ENCODE measurements at regions not wholly inside any gene's neighbourhood (a gene's known extent, or its start where the extent isn't known, plus 50 kb on each side); places are given as distances from the start of the nearest gene placed in this dataset.

- no peak for DNase-seq (ENCODE audit: low read depth, low spot score)
Measured at GRCh38 chr22:49369726-49370626, 457.7 kb downstream of the BRD1 start.

DNA sequence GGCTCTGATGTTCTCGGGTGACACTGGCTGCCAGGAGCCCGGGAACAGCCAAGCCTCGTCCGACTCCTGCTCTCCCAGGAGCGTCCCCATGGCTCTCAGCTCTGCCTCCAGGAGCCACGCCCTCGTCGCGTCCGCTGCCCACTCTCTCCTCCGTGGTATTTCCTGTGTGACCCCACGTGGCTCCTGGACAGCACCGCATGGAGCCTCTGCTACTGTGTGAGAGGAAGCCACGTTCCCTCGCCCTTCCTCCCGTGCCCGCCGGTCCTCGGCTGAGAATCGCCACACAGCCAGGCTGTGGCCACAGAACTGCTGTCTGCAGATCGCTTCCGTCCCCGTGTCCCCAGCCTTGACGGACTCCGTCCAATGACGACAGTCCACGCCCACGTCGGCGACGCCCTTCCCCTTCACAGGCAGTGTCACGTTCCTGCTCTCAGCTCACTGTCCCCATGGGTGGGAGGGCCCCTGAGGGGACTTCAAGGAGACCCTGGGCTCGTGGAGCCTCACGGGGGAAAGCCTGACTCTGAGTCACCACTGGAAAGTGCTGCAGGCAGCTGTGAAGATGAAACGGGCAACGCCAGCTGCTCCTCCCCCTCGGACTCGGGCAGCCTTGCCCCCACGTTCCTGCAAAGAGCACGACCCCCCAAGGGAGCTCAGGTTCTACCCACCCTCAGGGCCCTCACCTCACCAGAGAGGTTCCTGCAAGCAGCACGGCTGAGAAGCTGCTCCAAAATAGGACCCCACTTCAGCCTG, 458.5 kb downstream of the BRD1 start:
- no peak for DNase-seq (ENCODE audit: low read depth, low spot score)

DNA sequence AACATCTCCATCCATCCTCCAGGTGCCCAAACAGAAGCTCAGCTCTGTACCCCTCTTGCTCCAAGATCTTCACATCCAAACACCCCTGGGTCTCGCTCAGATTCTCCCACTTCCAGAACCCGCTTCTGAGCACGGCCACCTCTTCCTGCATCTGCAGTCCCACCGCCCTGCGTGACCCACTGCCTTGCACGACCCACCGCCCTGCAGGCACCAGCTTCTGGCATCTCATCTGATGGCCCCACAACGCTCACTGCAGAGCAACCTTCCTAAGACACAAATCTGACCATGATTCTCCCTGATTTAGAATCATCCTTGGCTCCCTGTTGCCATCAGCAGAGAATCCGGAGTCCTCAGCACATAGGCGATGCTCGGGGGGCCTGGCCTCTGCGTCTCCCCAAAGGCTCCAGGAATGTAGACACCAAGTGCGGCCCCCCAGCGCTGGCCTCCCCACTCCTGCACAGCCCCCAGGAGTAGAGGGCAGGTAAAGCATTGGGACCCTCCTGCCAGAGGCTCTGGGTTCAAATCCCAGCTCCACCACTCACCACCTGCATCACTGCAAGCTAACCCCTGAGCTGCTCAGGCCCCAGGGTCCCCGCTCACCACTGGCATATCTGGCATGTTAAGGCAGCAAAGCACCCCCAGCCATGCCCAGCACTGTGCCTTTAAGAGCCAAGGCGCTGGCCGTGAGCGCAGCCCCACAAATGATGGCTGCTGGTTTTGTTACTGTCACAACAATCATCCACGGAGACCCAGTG, 459.3 kb downstream of the BRD1 start:
- DNase-seq (ENCODE audit: low read depth, low spot score): no peak

DNA sequence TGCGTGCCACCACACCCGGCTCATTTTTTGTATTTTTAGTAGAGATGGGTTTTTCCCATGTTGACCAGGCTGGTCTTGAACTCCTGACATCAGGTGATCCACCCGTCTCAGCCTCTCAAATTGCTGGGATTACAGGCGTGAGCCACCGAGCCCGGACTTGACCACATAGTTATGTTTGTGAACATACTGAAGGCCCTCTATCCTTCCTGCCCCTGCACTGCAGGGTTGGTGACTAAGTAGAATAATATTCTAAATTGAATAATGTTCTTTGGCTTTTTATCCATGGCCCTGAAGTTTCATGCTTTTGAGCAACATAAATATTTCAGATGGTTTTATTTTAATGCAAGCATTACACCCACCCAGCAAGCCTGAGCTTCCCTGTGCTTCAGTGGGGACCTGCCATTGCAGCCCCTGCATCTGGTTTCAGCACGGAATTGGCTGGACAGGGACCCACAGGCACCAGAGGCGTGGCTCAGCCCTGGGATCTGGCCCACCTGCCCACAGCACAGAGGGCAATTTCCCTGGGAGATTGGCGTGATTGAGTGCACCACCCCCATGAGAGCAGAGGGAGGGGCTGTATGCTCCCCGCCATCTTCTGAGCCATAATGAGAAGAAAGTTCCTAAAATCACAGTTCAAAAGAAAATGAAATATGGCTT, 460.5 kb downstream of the BRD1 start:
- no peak for DNase-seq (ENCODE audit: low read depth, low spot score)

DNA sequence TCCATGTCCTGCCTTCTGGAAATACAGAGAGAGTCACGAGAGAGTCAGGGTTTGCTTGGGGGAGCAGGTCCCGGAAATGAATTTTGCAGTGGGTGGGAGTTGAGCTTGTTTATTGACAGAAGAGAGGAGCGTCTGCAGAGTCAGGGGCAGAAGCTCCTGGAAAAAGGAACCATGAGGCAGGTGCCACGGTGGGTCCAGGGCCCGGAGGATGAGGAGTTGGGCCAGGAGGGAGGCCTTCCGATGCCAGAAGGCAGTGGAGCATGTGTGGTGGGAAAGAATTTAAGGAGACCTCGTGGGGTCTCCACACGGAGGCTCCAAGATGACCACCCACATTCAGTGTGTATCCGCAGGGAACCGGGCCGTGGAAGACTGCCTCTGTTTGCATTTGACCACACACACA, 461.2 kb downstream of the BRD1 start:
- no peak for DNase-seq (ENCODE audit: low read depth, low spot score)

DNA sequence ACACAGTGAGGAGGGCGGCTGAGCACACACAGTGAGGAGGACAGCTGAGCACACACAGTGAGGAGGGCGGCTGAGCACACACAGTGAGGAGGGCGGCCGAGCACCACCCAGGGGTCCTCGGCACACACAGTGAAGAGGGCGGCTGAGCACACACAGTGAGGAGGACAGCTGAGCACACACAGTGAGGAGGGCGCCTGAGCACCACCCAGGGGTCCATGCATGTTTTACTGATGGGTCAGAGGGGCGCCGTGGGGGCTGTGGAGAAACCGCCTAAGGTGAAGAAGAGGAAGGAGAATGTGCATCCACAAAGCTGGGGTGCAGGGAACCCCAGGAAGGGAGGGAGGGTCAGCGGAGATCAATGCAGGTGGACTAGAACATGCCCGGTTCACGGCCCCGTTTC, 461.8 kb downstream of the BRD1 start:
- no peak for DNase-seq (ENCODE audit: low read depth, low spot score)

GRCh38 chr22:49365191-49365837, 462.4 kb downstream of the BRD1 start:
- DNase-seq (ENCODE audit: low read depth, low spot score): no peak

DNA sequence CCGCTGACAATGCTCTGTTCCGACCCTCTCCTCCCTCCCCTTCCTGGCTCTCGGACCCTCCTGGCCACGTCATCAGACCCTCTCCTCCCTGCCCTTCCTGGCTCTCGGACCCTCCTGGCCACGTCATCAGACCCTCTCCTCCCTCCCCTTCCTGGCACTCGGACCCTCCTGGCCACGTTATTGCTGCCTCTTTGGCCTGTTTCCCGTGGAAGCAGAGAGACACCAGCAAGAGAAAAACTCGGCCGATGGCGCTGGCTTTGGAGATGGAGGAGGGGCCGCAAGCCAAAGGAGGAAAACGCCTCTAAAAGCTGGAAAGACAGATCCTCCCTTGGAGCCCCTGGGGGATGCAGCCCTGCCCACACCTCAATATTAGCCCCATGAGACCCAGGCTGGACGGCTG, 463.3 kb downstream of the BRD1 start:
- DNase-seq (ENCODE audit: low read depth, low spot score): no peak

GRCh38 chr22:49363526-49364230, 464.0 kb downstream of the BRD1 start:
- no peak for DNase-seq (ENCODE audit: low read depth, low spot score)

DNA sequence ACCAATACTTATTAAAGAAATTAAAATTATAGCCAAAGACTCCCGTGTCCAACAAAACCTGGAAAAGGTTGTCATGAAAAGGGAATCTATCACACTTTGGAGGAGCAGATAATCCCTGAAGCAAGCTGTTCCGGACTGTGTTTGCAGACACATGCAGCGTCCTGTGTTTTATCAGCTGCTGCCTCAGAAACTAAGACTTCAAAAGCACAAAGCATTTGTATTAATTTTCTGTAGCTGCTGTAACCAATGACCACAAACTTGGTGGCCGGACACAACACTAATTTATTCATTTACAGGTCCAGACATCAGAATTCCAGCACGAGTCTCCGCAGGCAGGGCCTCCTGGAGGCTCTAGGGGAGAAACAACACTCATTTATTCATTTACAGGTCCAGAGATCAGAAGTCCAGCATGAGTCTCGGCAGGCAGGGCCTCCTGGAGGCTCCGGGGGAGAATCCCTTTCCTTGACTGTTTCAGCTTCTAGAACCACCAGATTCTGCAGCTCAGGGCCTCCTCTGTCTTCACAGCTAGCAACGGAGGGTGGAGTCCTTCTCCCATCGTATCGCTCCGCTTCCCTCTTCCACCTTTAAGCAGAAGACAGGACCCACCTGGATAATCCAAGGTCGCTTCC, 465.3 kb downstream of the BRD1 start:
- no peak for DNase-seq (ENCODE audit: low read depth, low spot score)

DNA sequence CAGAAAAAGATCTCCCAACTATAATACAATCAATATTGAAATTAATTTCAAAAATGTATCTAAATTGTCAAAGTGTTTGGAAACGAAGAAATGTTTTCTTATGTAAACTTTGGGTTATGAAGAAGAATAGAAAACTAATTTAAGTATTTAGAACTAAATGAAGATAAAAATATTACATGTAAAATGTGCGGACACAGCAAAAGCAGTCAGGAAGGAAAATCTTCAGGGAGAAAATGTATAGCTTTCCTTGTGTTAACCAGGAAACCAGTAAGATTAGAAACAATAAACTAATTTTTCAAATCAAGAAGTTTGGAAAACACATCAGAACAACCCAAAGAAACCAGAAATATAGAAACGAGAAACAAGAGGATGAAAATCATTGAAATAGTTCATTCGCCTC, 466.5 kb downstream of the BRD1 start:
- DNase-seq (ENCODE audit: low read depth, low spot score): no peak

DNA sequence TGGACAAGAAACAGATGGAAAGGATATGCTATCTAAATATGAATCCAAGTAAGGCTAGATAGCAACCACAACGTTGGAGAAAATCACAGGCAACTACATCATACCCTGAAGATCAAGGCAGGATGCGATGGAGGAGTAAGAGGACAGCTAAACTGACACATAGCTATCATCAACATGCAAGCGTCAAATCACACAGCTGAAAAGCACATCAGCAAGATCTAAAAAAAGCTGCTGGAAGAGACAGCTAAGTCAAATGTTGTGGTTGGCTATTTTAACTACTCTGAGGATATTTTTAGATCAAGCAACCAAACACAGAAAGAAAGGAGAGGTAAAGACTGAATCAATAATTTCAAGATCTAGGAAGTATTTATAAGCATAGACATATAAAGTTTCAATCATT, 466.9 kb downstream of the BRD1 start:
- DNase-seq (ENCODE audit: low read depth, low spot score): no peak

GRCh38 chr22:49359076-49359475, 468.6 kb downstream of the BRD1 start:
- DNase-seq (ENCODE audit: low read depth, low spot score): no peak

DNA sequence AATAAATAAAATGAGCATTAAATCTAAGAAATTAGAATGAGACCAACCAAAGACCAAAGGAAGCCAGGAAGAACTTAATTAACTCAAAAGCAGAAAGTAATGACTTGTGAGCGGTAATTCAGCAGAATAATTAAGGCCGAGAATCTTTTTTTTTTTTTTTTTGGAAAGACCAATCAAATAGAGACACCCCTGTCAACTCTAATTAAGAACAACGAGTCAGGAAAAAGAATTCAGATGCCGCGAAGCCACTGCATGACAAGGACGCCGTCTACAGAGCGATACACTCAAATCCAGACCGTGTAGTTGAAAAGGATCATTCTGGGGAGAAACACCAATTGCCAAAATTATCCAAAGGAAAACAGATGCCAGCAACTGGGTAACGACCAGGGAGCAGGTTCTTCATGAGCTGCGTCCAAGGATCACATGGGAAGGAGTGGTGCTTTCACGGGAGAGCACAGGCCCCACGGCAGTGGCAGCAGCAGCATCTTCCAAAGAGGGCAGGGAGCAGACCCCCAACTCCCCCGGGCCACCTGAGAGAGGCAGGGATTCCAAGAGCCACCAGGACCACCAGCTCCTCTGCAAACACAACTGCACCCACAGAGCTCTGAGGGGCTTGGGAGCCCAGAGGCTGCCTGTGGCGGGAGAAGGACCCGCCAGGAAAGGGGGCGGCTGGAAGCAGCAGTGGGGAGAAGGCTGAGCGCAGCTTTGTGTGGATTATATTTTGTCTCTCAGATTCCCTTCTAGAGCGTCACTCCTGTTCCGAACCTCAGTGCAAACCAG, 469.8 kb downstream of the BRD1 start:
- no peak for DNase-seq (ENCODE audit: low read depth, low spot score)

- DNase-seq (ENCODE audit: low read depth, low spot score): no peak
Measured at GRCh38 chr22:49356428-49356827, 471.2 kb downstream of the BRD1 start.

- DNase-seq (ENCODE audit: low read depth, low spot score): no peak
Measured at GRCh38 chr22:49355211-49355920, 472.3 kb downstream of the BRD1 start.

DNA sequence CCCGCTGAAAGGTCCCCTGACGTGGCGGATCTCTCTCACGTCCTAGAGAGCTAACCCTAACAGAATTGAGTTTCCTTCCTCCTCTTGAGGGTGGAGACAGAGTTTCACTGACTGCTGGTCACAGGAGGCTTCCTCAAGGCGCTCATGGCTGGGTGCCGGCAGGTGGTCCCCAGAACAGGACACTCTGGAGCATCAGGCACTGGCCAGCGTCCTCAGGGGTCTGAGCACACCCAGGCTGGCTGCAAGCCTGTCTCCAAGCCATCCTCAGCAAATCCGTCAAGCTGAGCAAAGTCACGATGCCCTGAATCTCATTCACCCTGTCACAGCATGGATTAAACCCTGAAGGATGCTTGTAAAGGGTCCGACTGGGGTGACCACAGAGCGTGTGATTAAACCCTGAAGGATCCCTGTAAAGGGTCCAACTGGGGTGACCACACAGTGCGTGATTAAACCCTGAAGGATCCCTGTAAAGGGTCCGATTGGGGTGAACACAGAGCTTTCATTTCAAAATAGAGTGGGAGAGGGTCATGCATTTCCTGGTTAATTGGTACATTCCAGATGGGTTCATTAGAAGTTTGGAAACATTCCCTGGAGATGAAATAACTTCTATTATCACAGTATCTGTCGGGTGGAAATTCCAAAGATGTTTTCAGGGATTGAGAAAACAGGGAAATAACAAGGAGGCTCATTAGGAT, 473.0 kb downstream of the BRD1 start:
- no peak for DNase-seq (ENCODE audit: low read depth, low spot score)

GRCh38 chr22:49353235-49353634, 474.4 kb downstream of the BRD1 start:
- no peak for DNase-seq (ENCODE audit: low read depth, low spot score)
